HG02970 (cell line): ENCODE measurements at regions not wholly inside any gene's neighbourhood (a gene's known extent, or its start where the extent isn't known, plus 50 kb on each side); places are given as distances from the start of the nearest gene placed in this dataset.

Experiments
- ATAC-seq: cut with Tn5 transposase; IDR thresholded peaks from one replicate; pipeline ENCODE4 v1.9.1; 2021; ENCODE audit warnings: mild to moderate bottlenecking, moderate library complexity, moderate number of reproducible peaks; ENCODE audit not compliant: unreplicated experiment, low FRiP score

DNA sequence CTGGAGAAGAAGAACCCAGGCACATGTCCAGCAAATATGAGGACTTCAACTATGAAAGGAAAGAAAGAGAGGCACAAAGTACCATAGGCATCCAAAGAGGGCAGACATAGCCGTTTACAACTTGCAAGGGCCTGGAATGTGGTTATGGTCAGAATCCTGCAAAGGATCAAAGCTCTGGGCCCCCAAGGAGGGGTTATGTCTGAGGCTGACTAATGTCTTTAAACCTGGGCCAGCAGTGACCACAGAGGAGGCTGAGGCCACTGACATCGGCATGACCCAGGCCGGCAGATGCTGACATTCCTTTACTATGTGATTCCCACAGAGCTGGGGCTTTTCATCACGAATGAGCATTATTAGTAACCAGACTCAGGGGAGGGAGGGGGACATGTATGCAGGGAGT lies 861.1 kb downstream of the DHX35 start:
- ATAC-seq = no peak

- ATAC-seq = no peak
These were observed 860.5 kb downstream of the DHX35 start for GRCh38 chr20:39822667-39823066.

DNA sequence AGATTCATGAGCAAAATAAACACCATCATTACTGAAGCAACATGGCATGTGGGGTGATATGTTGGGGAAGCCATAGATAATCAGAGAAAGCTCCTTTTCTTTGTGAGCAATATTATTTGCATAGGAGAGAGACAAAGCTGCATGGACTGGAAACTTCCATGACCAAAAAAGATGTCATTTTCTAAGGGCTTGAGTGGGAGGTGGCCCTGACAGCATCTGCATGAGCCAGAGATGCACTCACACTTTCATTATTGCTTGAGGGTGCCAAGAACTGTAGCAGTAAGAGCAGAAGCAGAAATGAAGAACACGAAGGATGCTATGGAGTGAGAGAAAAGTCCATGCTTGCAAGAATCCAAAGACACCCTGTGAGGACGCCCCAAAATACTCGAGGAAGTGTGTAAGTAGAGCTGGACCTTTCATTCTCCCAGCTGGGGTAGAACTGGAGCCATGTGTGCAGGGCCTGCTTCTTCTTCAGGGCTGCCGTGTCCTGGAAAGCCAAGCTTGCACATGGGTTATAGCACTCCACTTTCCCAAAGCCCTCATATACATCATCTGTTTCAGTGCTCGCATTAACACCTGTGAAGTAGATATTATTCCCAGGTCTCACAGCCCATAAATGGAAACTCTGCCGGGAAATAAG lies 851.2 kb downstream of the DHX35 start:
- ATAC-seq = no peak

- ATAC-seq = no peak
These were observed 850.0 kb downstream of the DHX35 start for GRCh38 chr20:39812116-39812515.

DNA sequence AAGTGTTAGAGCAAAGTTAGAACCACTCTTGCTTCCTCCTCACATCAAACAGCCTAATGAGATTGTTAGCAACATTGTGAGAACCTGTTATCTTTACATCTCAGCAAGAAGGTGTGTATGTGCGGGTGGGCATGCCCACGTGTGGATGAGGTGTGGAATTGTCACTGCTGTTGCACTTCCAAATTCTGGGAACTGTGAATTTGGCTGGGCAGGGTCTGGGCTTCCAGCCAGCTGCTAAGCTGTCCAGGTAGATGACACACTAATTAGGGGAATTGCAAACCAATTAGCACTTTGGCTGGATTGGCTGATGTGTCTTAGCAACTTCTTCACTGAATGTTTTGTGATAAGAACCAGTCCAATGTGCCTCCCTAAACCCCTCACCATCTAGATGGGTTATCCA lies 848.2 kb downstream of the DHX35 start:
- no peak for ATAC-seq

DNA sequence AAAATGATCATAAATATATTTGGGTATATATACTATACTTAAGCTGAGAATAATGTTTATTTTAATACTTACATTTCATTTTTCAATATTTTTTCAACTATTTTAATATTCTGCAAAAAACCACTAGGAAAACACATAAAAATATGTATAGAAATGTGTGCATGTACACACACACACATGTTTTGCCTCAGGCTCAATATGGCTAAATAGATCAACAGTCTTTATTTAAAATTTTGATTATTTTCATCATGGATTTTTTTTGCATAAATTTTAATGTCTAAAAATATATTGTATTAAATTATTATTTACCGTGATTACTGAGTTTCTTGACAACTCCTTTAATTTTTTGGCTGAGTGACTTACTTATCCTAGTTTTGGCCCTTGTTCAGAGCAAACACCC lies 846.5 kb downstream of the DHX35 start:
- no peak for ATAC-seq

DNA sequence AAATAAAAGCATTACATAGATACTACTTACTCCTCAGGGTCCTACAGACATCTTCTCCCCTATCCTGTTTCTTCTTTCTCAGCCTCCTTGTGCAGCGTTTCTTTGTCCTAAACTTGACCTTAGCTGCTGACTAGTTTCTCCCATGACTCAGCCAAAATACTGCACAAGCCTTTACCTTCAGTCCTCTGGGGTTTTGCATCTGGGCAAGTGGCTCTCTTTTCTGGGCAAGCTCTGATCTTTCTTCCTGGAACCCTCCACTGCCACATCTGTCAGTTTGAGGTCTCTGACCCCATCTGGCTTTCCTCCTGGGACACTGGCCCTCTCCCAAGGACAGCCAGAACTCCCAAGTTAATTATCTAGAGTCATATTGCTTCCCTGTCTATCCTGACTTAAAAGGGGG lies 838.4 kb downstream of the DHX35 start:
- ATAC-seq = no peak

DNA sequence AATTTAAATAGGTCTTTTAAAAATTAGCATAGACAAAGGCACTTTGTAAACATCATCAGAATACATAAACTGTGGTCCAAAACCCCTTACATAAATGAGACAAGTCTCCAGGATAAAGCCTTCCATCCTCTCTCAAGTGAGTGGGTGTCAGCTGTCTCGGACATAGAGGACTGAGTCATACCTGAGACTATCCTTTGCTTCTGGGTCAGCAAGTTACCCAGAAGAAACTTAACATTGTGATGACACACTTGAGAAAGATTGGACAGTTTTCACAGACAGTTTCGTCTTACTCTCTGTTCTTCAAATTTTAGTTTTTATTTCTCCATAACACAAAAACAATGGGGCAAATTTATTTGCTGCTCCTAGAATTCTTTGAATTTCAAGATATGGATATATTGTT lies 838.0 kb downstream of the DHX35 start:
- ATAC-seq = no peak

GRCh38 chr20:39799366-39799965 lies 837.3 kb downstream of the DHX35 start:
- no peak for ATAC-seq

GRCh38 chr20:39795401-39796272 lies 833.5 kb downstream of the DHX35 start:
- ATAC-seq = no peak

- no peak for ATAC-seq
These were observed 830.2 kb downstream of the DHX35 start for GRCh38 chr20:39792334-39792733.

DNA sequence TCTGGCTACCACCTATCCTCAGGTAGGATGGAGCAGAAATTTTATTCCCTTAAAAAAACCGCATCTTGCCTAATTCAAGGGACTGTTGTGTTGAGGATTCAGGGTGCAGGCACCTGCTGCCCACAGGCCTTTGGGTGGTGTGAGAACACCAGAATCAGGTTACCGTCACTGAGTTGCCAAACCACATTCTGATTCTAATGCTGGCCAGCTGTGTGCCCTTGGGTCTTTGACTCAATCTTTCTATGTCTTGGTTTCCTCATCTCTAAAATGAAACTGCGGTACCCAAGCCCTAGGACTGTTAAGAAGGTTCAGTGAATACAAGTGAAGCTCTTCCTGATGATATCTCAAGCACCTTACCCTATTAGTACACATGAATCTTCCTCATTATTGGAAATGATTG lies 827.3 kb downstream of the DHX35 start:
- no peak for ATAC-seq

DNA sequence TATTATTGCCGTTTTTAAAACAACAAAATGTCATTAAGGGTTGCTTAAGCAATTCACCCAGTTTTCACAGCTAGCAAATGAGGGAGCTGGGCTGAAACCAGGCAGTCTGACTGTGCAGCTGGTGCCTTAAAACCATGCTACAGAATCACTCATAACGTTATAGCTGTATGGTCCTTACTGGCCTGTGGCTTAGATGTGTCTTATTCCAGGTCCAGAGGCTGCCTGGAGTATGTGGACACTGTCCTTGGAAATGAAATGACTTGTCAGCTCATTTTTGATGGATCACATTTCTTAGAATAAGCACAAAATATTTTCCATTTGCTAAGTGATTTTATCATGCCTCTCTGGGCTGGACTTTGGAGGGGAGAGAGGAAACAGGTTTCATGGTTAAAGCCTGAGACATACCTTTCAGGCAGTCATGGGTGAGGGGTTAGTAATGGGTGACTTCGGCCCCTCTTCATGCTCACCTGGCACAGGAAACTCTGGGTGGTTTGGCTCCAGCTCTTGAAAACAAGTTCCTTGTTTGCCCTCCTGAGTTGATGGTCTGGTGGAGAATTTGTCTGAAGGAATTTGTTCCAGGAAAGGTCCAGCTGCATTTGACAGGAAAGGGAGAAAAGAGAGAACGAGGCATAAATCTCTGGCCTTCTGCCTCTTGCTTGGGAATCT lies 823.2 kb downstream of the DHX35 start:
- ATAC-seq = no peak

- ATAC-seq = no peak
These were observed 822.5 kb downstream of the DHX35 start for GRCh38 chr20:39784693-39785092.

GRCh38 chr20:39778847-39779604 lies 816.9 kb downstream of the DHX35 start:
- no peak for ATAC-seq

GRCh38 chr20:39778431-39778830 lies 816.3 kb downstream of the DHX35 start:
- ATAC-seq = no peak

- no peak for ATAC-seq
These were observed 815.5 kb downstream of the DHX35 start for GRCh38 chr20:39777610-39778009.

DNA sequence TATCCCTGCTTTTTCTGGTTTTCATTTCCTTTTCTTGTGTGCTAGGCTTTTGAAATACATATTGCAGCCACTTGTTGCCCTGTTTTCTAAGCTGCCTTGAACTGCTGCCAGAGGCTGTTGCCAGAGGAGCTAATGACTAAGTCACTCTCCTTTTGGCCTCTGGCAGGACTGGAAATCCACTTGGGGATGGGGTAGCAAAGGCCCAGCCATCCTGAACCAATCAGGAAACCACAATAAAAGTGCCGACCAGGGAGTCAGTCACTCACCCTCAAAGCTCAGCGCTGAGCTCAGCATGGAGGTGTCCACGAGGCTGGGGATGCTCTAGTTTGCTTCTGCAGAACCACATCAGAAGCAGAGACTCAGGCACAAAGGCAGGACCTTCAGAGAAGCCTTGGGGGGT lies 813.0 kb downstream of the DHX35 start:
- no peak for ATAC-seq

DNA sequence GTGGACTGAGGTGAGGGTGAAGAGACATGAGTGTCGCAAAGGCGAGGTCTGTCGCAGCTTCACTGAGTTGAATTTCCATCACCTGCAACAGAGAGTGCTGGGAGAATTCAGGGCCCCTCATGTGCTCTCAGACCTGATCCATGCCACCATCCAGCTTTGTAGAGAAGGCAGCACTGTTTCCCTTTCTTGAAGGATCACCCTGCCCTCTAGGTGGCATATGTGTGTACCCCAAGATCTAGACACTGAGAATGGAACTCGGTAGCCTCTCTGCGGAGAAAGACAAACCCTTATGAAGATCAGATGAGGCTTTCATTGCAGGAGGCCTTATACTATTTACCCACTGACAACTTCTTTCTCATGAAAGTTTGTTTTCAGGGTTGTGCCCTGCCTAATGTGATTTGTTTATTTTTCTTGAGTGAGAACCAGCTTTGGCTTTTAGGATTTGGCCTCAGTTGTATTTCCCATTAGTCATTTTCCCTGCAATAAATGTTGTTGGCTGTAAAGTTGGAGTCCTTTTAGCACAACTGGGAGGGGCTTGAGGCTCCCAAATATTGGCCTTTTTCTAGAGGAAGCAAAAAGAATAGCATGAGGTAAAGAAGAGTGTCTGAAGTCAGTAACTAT lies 811.3 kb downstream of the DHX35 start:
- no peak for ATAC-seq

- ATAC-seq = no peak
These were observed 805.2 kb downstream of the DHX35 start for GRCh38 chr20:39767352-39767751.
